ENCODE measurements at regions not wholly inside any gene's neighbourhood (a gene's known extent, or its start where the extent isn't known, plus 50 kb on each side); places are given as distances from the start of the nearest gene placed in this dataset.
"Not testable (repeated sequence)": the region's sequence is repeated elsewhere in the genome, so short reads cannot be mapped to it uniquely, and the experiment has no call there.

- H3K4me1 ChIP-seq (ENCODE audit: control insufficient read depth, insufficient read depth, low read length): no peaks in the 10 kb centered on the region
- no peaks in the 10 kb centered on the region for H3K27me3 ChIP-seq (ENCODE audit: control insufficient read depth, insufficient read depth, low read length)
- H3K9me3 ChIP-seq (replicated peaks; ENCODE audit: control insufficient read depth, low read depth, low read length): no peaks in the 10 kb centered on the region
- H3K27ac ChIP-seq (ENCODE audit: low read length): no peak overlapping the region
- DNase-seq: no peak
- no peaks in the 10 kb centered on the region for H3K36me3 ChIP-seq (ENCODE audit: control insufficient read depth, insufficient read depth, low read length)
- 91% methylated on average over 1 of the region's 3 CpGs for WGBS (ENCODE audit: insufficient coverage)
- H3K4me3 ChIP-seq (ENCODE audit: low read length): no peak overlapping the region
Measured at GRCh38 chr5:74975582-74975981, 76.8 kb downstream of the GCNT4 start.

- DNase-seq: no peak
- Histone ChIP-seq H3K36me3 (ENCODE audit: control insufficient read depth, insufficient read depth, low read length) (no peaks in the 10 kb centered on the region), H3K27ac (ENCODE audit: low read length) (no peak overlapping the region), H3K4me3 (ENCODE audit: low read length) (no peak overlapping the region), H3K9me3 (replicated peaks; ENCODE audit: control insufficient read depth, low read depth, low read length) (no peaks in the 10 kb centered on the region), H3K4me1 (ENCODE audit: control insufficient read depth, insufficient read depth, low read length) (no peaks in the 10 kb centered on the region), H3K27me3 (ENCODE audit: control insufficient read depth, insufficient read depth, low read length) (no peaks in the 10 kb centered on the region)
- 0% methylated on average over 1 of the region's 4 CpGs for WGBS (ENCODE audit: insufficient coverage)
Measured at GRCh38 chr5:74974451-74975091, 77.8 kb downstream of the GCNT4 start.

GRCh38 chr5:74973694-74974093, 78.7 kb downstream of the GCNT4 start:
- Histone ChIP-seq H3K9me3 (replicated peaks; ENCODE audit: control insufficient read depth, low read depth, low read length) (no peaks in the 10 kb centered on the region), H3K4me1 (ENCODE audit: control insufficient read depth, insufficient read depth, low read length) (no peaks in the 10 kb centered on the region), H3K4me3 (ENCODE audit: low read length) (no peak overlapping the region), H3K27ac (ENCODE audit: low read length) (no peak overlapping the region), H3K27me3 (ENCODE audit: control insufficient read depth, insufficient read depth, low read length) (no peaks in the 10 kb centered on the region), H3K36me3 (ENCODE audit: control insufficient read depth, insufficient read depth, low read length) (no peaks in the 10 kb centered on the region)
- WGBS (ENCODE audit: insufficient coverage): 67% methylated on average over 1 of the region's 2 CpGs
- no peak for DNase-seq

- no CpG with 5 or more reads among the region's 3 CpGs for whole genome bisulfite sequencing (ENCODE audit: insufficient coverage)
- no peak for DNase-seq
- Histone ChIP-seq H3K4me1 (ENCODE audit: control insufficient read depth, insufficient read depth, low read length) (no peaks in the 10 kb centered on the region), H3K36me3 (ENCODE audit: control insufficient read depth, insufficient read depth, low read length) (no peaks in the 10 kb centered on the region), H3K9me3 (replicated peaks; ENCODE audit: control insufficient read depth, low read depth, low read length) (no peaks in the 10 kb centered on the region), H3K4me3 (ENCODE audit: low read length) (no peak overlapping the region), H3K27ac (ENCODE audit: low read length) (no peak overlapping the region), H3K27me3 (ENCODE audit: control insufficient read depth, insufficient read depth, low read length) (no peaks in the 10 kb centered on the region)
Measured at GRCh38 chr5:74971947-74972460, 80.4 kb downstream of the GCNT4 start.

- not testable (repeated sequence) for H3K9me3 ChIP-seq (replicated peaks; ENCODE audit: control insufficient read depth, low read depth, low read length); H3K4me1 ChIP-seq (ENCODE audit: control insufficient read depth, insufficient read depth, low read length); H3K27me3 ChIP-seq (ENCODE audit: control insufficient read depth, insufficient read depth, low read length); H3K27ac ChIP-seq (ENCODE audit: low read length); H3K4me3 ChIP-seq (ENCODE audit: low read length); DNase-seq; H3K36me3 ChIP-seq (ENCODE audit: control insufficient read depth, insufficient read depth, low read length)
- no CpG with 5 or more reads among the region's 8 CpGs for WGBS (ENCODE audit: insufficient coverage)
Measured at GRCh38 chr5:74970891-74971290, 81.5 kb downstream of the GCNT4 start.

- no peak overlapping the region for H3K27ac ChIP-seq (ENCODE audit: low read length)
- no peaks in the 10 kb centered on the region for H3K9me3 ChIP-seq (replicated peaks; ENCODE audit: control insufficient read depth, low read depth, low read length)
- no peaks in the 10 kb centered on the region for H3K36me3 ChIP-seq (ENCODE audit: control insufficient read depth, insufficient read depth, low read length)
- no peaks in the 10 kb centered on the region for H3K4me1 ChIP-seq (ENCODE audit: control insufficient read depth, insufficient read depth, low read length)
- no CpG with 5 or more reads among the region's 3 CpGs for WGBS (ENCODE audit: insufficient coverage)
- no peak for DNase-seq
- no peak overlapping the region for H3K4me3 ChIP-seq (ENCODE audit: low read length)
- no peaks in the 10 kb centered on the region for H3K27me3 ChIP-seq (ENCODE audit: control insufficient read depth, insufficient read depth, low read length)
Measured at GRCh38 chr5:74969726-74970125, 82.6 kb downstream of the GCNT4 start.

- no peaks in the 10 kb centered on the region for H3K4me1 ChIP-seq (ENCODE audit: control insufficient read depth, insufficient read depth, low read length)
- whole genome bisulfite sequencing (ENCODE audit: insufficient coverage): 85% methylated on average over 5 of the region's 6 CpGs
- no peak overlapping the region for H3K4me3 ChIP-seq (ENCODE audit: low read length)
- no peak for DNase-seq
- no peaks in the 10 kb centered on the region for H3K9me3 ChIP-seq (replicated peaks; ENCODE audit: control insufficient read depth, low read depth, low read length)
- no peak overlapping the region for H3K27ac ChIP-seq (ENCODE audit: low read length)
- H3K36me3 ChIP-seq (ENCODE audit: control insufficient read depth, insufficient read depth, low read length): no peaks in the 10 kb centered on the region
- H3K27me3 ChIP-seq (ENCODE audit: control insufficient read depth, insufficient read depth, low read length): no peaks in the 10 kb centered on the region
Measured at GRCh38 chr5:74966141-74967026, 86.0 kb downstream of the GCNT4 start.

- Histone ChIP-seq H3K9me3 (replicated peaks; ENCODE audit: control insufficient read depth, low read depth, low read length) (no peaks in the 10 kb centered on the region), H3K4me3 (ENCODE audit: low read length) (no peak overlapping the region), H3K27ac (ENCODE audit: low read length) (no peak overlapping the region), H3K36me3 (ENCODE audit: control insufficient read depth, insufficient read depth, low read length) (no peaks in the 10 kb centered on the region), H3K27me3 (ENCODE audit: control insufficient read depth, insufficient read depth, low read length) (no peaks in the 10 kb centered on the region), H3K4me1 (ENCODE audit: control insufficient read depth, insufficient read depth, low read length) (no peaks in the 10 kb centered on the region)
- 50% methylated on average over 1 of the region's 3 CpGs for WGBS (ENCODE audit: insufficient coverage)
- DNase-seq: no peak
Measured at GRCh38 chr5:74963407-74963806, 89.0 kb downstream of the GCNT4 start.

- DNase-seq: no peak
- no peak overlapping the region for H3K4me3 ChIP-seq (ENCODE audit: low read length)
- no CpG with 5 or more reads among the region's 3 CpGs for WGBS (ENCODE audit: insufficient coverage)
Measured at GRCh38 chr5:74957906-74958305, 91.7 kb upstream of the FAM169A start.

GRCh38 chr5:74957029-74957784, 91.0 kb upstream of the FAM169A start:
- H3K36me3 ChIP-seq (ENCODE audit: control insufficient read depth, insufficient read depth, low read length): no peaks in the 10 kb centered on the region
- H3K4me3 ChIP-seq (ENCODE audit: low read length): no peak overlapping the region
- DNase-seq: no peak
- H3K9me3 ChIP-seq (replicated peaks; ENCODE audit: control insufficient read depth, low read depth, low read length): no peaks in the 10 kb centered on the region
- no peaks in the 10 kb centered on the region for H3K4me1 ChIP-seq (ENCODE audit: control insufficient read depth, insufficient read depth, low read length)
- 88% methylated on average over 3 of the region's 5 CpGs for WGBS (ENCODE audit: insufficient coverage)
- H3K27me3 ChIP-seq (ENCODE audit: control insufficient read depth, insufficient read depth, low read length): no peaks in the 10 kb centered on the region
- H3K27ac ChIP-seq (ENCODE audit: low read length): no peak overlapping the region

More at GRCh38 chr5:74957906-74958305, 91.7 kb upstream of the FAM169A start:
- no peaks in the 10 kb centered on the region for H3K4me1 ChIP-seq (ENCODE audit: control insufficient read depth, insufficient read depth, low read length)
- no peaks in the 10 kb centered on the region for H3K36me3 ChIP-seq (ENCODE audit: control insufficient read depth, insufficient read depth, low read length)
- no peaks in the 10 kb centered on the region for H3K9me3 ChIP-seq (replicated peaks; ENCODE audit: control insufficient read depth, low read depth, low read length)
- H3K27ac ChIP-seq (ENCODE audit: low read length): no peak overlapping the region
- H3K27me3 ChIP-seq (ENCODE audit: control insufficient read depth, insufficient read depth, low read length): no peaks in the 10 kb centered on the region
